ENCODE measurements at regions not wholly inside any gene's neighbourhood (a gene's known extent, or its start where the extent isn't known, plus 50 kb on each side); places are given as distances from the start of the nearest gene placed in this dataset.
A peak's percentile ranks its signal among the peaks of the same experiment; 100 is the strongest.

- Histone ChIP-seq H3K4me3 (no peak overlapping the region), H3K27ac (no peak overlapping the region), H3K4me1 (replicated peaks in 1 of 2) (peaks cover 0 to 7% of the 10 kb centered on the region in 2 donors)
- in situ Hi-C loops (cut with MboI; ENCODE audit: low pct_unique_long_range_greater_than_20kb in 2 of 9, low sequenced_read_pairs in 9 of 9, unreplicated experiment in 9 of 9), result no loop called here
- no peak for ATAC-seq (replicated peaks in 6 of 8)
- 0 to 100% (median 90%) methylated on average over 1 to 4 of the region's 4 CpGs for WGBS, 10 experiments
Observed at GRCh38 chr2:104340162-104340561, 513.8 kb upstream of the POU3F3 start.

DNA sequence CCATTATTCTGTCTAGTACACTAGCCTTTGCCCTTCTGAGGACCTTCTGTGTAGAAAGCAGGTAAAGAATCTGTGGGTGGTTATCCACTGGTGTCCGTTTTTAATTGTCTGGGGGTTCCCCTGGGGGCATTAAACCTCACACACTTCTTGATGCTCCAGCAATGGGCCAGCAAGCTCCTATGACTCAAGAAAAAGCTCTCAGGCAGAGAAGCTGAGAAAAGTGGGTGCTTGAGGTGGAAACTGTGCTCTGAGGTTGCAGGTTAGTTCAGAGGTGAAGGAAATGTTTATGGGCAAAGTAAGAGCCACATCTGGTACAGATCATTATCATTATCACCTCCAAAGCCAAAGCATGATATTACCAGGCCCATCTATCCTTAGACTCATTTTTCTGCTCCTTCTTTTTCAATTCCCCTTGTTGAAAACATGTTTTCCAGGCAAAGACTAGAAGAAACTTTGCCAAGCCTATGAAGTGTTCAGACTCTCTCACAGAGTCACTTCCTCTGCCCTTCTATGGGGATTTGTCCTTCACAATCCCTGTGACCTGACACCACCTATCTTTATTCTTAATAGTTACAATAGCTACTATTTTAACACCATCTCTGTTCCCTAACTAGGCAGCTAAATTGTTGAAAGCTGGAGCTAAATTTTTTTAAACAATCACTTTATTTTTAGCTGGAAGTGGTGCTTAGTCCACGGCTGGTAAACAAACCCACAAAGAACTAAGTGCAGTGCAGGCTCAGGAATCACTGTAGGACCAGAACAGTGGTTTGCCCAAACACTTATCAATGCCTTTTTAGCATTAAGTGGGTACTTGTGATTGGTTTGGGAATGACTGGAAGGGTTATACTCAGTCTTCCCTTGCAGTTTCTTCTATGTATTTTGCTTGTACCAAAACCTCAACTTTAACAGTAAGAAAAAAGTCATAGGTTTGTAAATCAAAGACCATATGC lies 512.8 kb upstream of the POU3F3 start:
- Histone ChIP-seq H3K4me1 (replicated peaks in 1 of 2) (peaks cover 0 to 7% of the 10 kb centered on the region in 2 donors), H3K4me3 (no peak overlapping the region), H3K27ac (no peak overlapping the region)
- no peak for ATAC-seq (replicated peaks in 6 of 8)
- in situ Hi-C loops (cut with MboI; ENCODE audit: low pct_unique_long_range_greater_than_20kb in 2 of 9, low sequenced_read_pairs in 9 of 9, unreplicated experiment in 9 of 9), result no loop called here
- 0 to 80% (median 17%) methylated on average over 1 to 2 of the region's 2 CpGs; no CpG with 5 or more reads in 5 of the 10 experiments for whole genome bisulfite sequencing, 10 experiments

- H3K4me3 ChIP-seq, result no peak overlapping the region
- peak in 5 of 8 experiments; percentile 51 to 74 (median 62) for ATAC-seq (replicated peaks in 6 of 8)
- H3K27ac ChIP-seq, result no peak overlapping the region
- peaks cover 0 to 7% of the 10 kb centered on the region in 2 donors for H3K4me1 ChIP-seq (replicated peaks in 1 of 2)
- WGBS, 10 experiments, result 0 to 87% (median 73%) methylated on average over 2 to 5 of the region's 5 CpGs; no CpG with 5 or more reads in 1 of the 10 experiments
- in situ Hi-C loops (cut with MboI; ENCODE audit: low pct_unique_long_range_greater_than_20kb in 2 of 9, low sequenced_read_pairs in 9 of 9, unreplicated experiment in 9 of 9), result no loop called here
Observed at GRCh38 chr2:104344306-104344705, 509.6 kb upstream of the POU3F3 start.

DNA sequence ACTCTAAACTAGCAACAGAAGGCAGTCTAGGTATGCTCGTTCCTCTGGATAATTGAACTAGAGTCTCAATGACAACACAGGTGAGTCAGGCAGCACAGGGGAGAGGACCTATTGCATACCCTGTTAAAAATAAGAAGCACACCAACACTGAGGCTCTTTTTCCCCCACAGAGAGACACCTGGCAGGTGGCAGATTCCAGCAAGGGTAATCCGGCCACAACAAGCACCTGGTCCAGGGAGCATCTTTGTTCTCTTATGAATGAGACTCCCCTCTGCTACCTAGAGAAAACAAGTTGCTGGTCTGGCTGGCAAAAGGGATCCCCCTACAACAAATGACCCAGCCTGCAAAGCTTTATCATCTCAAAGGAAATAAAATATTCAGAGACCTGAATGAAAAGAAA lies 508.9 kb upstream of the POU3F3 start:
- in situ Hi-C loops (cut with MboI; ENCODE audit: low pct_unique_long_range_greater_than_20kb in 2 of 9, low sequenced_read_pairs in 9 of 9, unreplicated experiment in 9 of 9), result no loop called here
- no peak overlapping the region for H3K4me3 ChIP-seq
- H3K4me1 ChIP-seq (replicated peaks in 1 of 2), result peaks cover 0 to 7% of the 10 kb centered on the region in 2 donors
- no peak for ATAC-seq (replicated peaks in 6 of 8)
- no peak overlapping the region for H3K27ac ChIP-seq
- 0 to 100% (median 54%) methylated on average over 1 to 2 of the region's 2 CpGs; no CpG with 5 or more reads in 6 of the 10 experiments for WGBS, 10 experiments

GRCh38 chr2:104358122-104358521 lies 495.8 kb upstream of the POU3F3 start:
- Histone ChIP-seq H3K27ac (no peak overlapping the region), H3K4me3 (no peak overlapping the region), H3K4me1 (replicated peaks in 1 of 2) (no peaks in the 10 kb centered on the region)
- ATAC-seq (replicated peaks in 6 of 8), result no peak
- in situ Hi-C loops (cut with MboI; ENCODE audit: low pct_unique_long_range_greater_than_20kb in 2 of 9, low sequenced_read_pairs in 9 of 9, unreplicated experiment in 9 of 9), result no loop called here
- 22 to 93% (median 65%) methylated on average over 1 to 5 of the region's 5 CpGs; no CpG with 5 or more reads in 2 of the 10 experiments for WGBS, 10 experiments

DNA sequence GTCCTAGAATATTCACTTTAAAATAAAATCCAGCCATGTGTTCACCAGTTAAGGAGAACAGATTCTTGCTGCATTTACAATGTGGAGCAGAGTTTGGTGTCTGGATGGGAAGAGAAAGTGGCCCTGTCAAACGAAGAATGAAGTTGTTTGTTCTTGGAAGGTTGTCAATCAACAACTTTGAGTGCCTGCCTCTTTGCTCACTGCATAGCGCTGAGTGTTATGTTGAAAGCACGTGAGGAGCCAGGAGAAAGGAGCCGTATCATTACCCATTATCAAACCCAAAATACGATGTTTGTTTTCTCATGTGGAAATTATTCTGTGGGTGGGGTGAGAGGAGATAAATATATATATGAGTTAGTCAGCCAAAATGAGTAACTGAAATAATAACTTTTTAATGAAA lies 492.5 kb upstream of the POU3F3 start:
- in situ Hi-C loops (cut with MboI; ENCODE audit: low pct_unique_long_range_greater_than_20kb in 2 of 9, low sequenced_read_pairs in 9 of 9, unreplicated experiment in 9 of 9), result no loop called here
- ATAC-seq (replicated peaks in 6 of 8), result no peak
- Histone ChIP-seq H3K4me3 (no peak overlapping the region), H3K27ac (no peak overlapping the region), H3K4me1 (replicated peaks in 1 of 2) (no peaks in the 10 kb centered on the region)
- 19 to 90% (median 66%) methylated on average over 2 to 5 of the region's 5 CpGs; no CpG with 5 or more reads in 2 of the 10 experiments for WGBS, 10 experiments

DNA sequence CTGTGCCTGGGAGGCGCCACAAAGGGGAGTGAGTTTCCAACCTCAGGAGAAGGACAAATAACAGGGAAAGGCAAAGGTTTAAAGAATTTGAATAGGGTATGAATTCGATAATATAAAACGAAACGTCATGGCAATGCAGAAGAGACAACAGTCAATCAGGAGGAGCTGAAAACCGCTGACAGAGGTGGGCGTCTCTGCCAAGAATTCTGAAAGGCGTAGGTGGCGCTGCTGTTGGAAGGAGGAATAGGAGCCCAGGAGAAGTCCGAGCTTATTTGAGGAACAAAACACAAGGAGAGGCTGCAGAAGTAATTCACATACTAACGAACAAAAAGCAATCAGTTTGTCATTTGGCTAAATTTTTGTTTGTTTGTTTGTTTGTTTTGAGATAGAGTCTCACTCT lies 485.8 kb upstream of the POU3F3 start:
- no peak for ATAC-seq (replicated peaks in 6 of 8)
- 28 to 97% (median 83%) methylated on average over 3 to 10 of the region's 10 CpGs for WGBS, 10 experiments
- Histone ChIP-seq H3K4me1 (replicated peaks in 1 of 2) (no peaks in the 10 kb centered on the region), H3K4me3 (no peak overlapping the region), H3K27ac (no peak overlapping the region)
- in situ Hi-C loops (cut with MboI; ENCODE audit: low pct_unique_long_range_greater_than_20kb in 2 of 9, low sequenced_read_pairs in 9 of 9, unreplicated experiment in 9 of 9), result no loop called here

DNA sequence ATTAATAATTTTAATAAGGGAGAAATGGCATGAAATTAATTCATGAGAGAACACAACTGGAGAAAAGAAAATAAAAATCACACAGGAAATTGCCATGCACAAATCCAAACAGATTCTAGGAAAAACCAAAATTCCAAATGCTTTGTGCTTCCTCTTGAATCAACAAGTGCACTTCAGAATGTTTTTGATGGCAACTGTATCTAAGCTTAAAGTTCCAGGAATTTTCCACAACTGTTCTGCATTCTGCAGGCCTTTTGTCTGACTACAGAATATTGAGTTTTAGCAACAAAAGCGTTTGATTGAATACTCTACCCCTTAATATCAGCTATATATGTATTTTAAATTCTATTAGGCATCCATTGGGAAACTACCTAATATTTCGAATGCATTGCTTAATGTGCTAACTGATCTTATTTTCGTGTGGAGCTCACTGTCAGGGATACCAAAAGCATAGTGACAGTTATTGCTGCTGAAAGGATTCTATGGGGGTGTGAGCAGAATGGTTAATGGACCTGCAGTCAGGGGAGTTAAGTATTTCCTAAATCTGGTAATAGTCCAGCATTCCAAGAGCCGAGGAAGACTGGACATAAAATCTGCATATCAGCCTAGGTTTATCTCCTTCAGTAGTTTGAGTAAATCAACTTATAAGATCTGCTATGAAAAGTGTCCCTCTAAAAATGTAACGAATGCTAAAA lies 482.7 kb upstream of the POU3F3 start:
- peak in 1 of 8 experiments; percentile 65 for ATAC-seq (replicated peaks in 6 of 8)
- Histone ChIP-seq H3K4me3 (no peak overlapping the region), H3K4me1 (replicated peaks in 1 of 2) (no peaks in the 10 kb centered on the region), H3K27ac (no peak overlapping the region)
- 11 to 75% (median 59%) methylated on average over 1 to 5 of the region's 5 CpGs; no CpG with 5 or more reads in 1 of the 10 experiments for WGBS, 10 experiments
- in situ Hi-C loops (cut with MboI; ENCODE audit: low pct_unique_long_range_greater_than_20kb in 2 of 9, low sequenced_read_pairs in 9 of 9, unreplicated experiment in 9 of 9), result no loop called here

GRCh38 chr2:104375206-104375605 lies 478.7 kb upstream of the POU3F3 start:
- H3K27ac ChIP-seq, result no peak overlapping the region
- in situ Hi-C loops (cut with MboI; ENCODE audit: low pct_unique_long_range_greater_than_20kb in 2 of 9, low sequenced_read_pairs in 9 of 9, unreplicated experiment in 9 of 9), result no loop called here
- H3K4me1 ChIP-seq (replicated peaks in 1 of 2), result peaks cover 0 to 7% of the 10 kb centered on the region in 2 donors
- no peak for ATAC-seq (replicated peaks in 6 of 8)
- no peak overlapping the region for H3K4me3 ChIP-seq

DNA sequence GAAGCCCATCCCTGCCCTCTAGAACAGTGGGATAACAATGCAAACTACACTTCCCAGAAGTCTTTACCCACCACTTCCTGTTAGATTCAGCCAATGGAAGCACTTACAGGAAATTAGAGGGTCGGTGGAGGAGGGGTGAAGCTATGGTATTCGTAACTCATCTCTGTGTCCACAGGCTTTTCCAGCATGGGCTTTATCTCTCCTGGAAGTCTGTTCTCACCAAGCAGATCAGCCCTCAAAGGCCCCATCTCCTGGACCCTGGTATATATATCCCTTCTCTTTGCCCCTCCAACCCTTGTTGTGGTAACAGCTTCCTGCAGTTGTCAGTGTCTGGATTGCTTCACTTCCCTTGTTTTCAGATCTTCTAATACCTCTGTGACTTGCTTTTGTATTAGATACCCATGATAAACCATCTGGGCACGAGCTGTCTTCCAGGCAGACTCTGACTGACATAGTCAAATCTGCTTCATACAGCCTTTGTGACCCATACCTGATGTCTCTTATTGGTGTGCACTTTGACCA lies 475.0 kb upstream of the POU3F3 start:
- 0 to 45% (median 27%) methylated on average over 1 to 3 of the region's 3 CpGs; no CpG with 5 or more reads in 4 of the 10 experiments for WGBS, 10 experiments
- in situ Hi-C loops (cut with MboI; ENCODE audit: low pct_unique_long_range_greater_than_20kb in 2 of 9, low sequenced_read_pairs in 9 of 9, unreplicated experiment in 9 of 9), result no loop called here
- peak in 7 of 8 experiments; percentile 36 to 100 (median 99) for ATAC-seq (replicated peaks in 6 of 8)
- peak overlapping the region; percentile 54 to 71 for H3K27ac ChIP-seq
- peak overlapping the region; percentile 23 to 41 (median 30) for H3K4me3 ChIP-seq
- peaks cover 0 to 7% of the 10 kb centered on the region in 2 donors for H3K4me1 ChIP-seq (replicated peaks in 1 of 2)

DNA sequence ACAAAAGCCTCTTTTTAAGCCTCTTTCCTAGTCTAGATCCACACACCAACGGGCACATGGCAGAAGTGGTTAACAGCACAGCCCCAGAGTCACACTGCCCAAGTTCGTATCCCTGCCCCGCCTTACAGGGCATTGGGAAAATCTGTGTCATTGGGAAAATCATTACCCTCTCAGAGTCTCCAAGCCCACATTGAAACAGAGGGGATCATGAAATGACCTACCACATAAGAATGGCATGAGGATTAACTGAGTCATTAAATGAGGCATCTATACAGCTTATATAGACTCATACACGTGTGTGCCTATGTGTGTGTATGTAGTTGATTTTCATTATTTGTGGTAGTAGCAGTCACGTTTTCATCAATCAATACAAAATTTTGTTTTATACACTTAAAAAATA lies 469.0 kb upstream of the POU3F3 start:
- 13 to 100% (median 70%) methylated on average over 1 to 5 of the region's 5 CpGs; no CpG with 5 or more reads in 2 of the 10 experiments for WGBS, 10 experiments
- in situ Hi-C loops (cut with MboI; ENCODE audit: low pct_unique_long_range_greater_than_20kb in 2 of 9, low sequenced_read_pairs in 9 of 9, unreplicated experiment in 9 of 9), result no loop called here
- no peak for ATAC-seq (replicated peaks in 6 of 8)
- Histone ChIP-seq H3K27ac (no peak overlapping the region), H3K4me1 (replicated peaks in 1 of 2) (no peaks in the 10 kb centered on the region), H3K4me3 (no peak overlapping the region)

GRCh38 chr2:104385743-104386142 lies 468.2 kb upstream of the POU3F3 start:
- Histone ChIP-seq H3K4me3 (no peak overlapping the region), H3K27ac (no peak overlapping the region), H3K4me1 (replicated peaks in 1 of 2) (no peaks in the 10 kb centered on the region)
- no peak for ATAC-seq (replicated peaks in 6 of 8)
- in situ Hi-C loops (cut with MboI; ENCODE audit: low pct_unique_long_range_greater_than_20kb in 2 of 9, low sequenced_read_pairs in 9 of 9, unreplicated experiment in 9 of 9), result no loop called here
- WGBS, 10 experiments, result 18 to 96% (median 76%) methylated on average over 2 to 4 of the region's 4 CpGs

- in situ Hi-C loops (cut with MboI; ENCODE audit: low pct_unique_long_range_greater_than_20kb in 2 of 9, low sequenced_read_pairs in 9 of 9, unreplicated experiment in 9 of 9), result no loop called here
- Histone ChIP-seq H3K4me1 (replicated peaks in 1 of 2) (no peaks in the 10 kb centered on the region), H3K4me3 (no peak overlapping the region), H3K27ac (no peak overlapping the region)
- no peak for ATAC-seq (replicated peaks in 6 of 8)
- 0 to 100% (median 82%) methylated on average over 2 of the region's 2 CpGs; no CpG with 5 or more reads in 1 of the 10 experiments for WGBS, 10 experiments
Observed at GRCh38 chr2:104388296-104388695, 465.6 kb upstream of the POU3F3 start.

Measured in motor neuron (in vitro differentiated cells).